GM06990 (cell line): ENCODE measurements at regions not wholly inside any gene's neighbourhood (a gene's known extent, or its start where the extent isn't known, plus 50 kb on each side); places are given as distances from the start of the nearest gene placed in this dataset.

ENCODE experiments used
- DNase-seq: peaks from one replicate; pipeline ENCODE4 v3.0.0-alpha.2; 2011; ENCODE audit not compliant: insufficient read length; ENCODE audit errors: extremely low read depth
- H3K27me3 ChIP-seq: replicated peaks from 2 replicates; pipeline ENCODE4 v1.6.0; 2011; ENCODE audit warnings: low read length; ENCODE audit not compliant: control insufficient read depth, insufficient read depth
- H3K36me3 ChIP-seq: 2 replicates; pipeline ENCODE4 v1.5.1; 2011; ENCODE audit warnings: low read length; ENCODE audit not compliant: control insufficient read depth, insufficient read depth
- H3K4me3 ChIP-seq: replicated peaks from 2 replicates; pipeline ENCODE4 v1.5.1; 2011; ENCODE audit warnings: low read depth, mild to moderate bottlenecking, control low read depth, low read length
- TF ChIP-seq, protein P1 (sequence below): IDR thresholded peaks from 2 replicates; pipeline ENCODE4 v1.5.1; 2011; ENCODE audit warnings: low read length, control low read depth, mild to moderate bottlenecking, inconsistent platforms; ENCODE audit not compliant: insufficient read depth, poor library complexity, severe bottlenecking

DNA sequence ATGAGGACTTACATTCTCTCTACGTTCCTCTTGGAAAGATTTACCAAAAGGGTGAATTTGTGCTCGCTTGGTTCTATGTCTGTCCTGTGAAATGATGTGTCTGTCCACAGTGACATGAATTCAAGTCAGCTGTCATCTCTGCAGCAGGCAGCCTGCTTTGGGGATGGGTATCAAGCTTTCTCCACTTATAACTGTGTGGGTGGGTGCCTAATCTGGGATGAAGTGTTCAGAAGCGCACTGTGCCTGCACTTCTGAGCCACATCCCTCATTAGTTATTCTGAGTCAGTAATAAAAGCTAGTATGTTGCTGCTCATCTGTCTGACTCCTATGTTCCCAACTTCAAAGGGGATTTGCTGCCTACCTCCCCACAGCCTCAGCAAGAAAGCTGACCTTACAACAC is 86.1 kb upstream of the TUBA3C start:
- H3K4me3 ChIP-seq, result no peak overlapping the region
- TF ChIP-seq, protein P1, sequence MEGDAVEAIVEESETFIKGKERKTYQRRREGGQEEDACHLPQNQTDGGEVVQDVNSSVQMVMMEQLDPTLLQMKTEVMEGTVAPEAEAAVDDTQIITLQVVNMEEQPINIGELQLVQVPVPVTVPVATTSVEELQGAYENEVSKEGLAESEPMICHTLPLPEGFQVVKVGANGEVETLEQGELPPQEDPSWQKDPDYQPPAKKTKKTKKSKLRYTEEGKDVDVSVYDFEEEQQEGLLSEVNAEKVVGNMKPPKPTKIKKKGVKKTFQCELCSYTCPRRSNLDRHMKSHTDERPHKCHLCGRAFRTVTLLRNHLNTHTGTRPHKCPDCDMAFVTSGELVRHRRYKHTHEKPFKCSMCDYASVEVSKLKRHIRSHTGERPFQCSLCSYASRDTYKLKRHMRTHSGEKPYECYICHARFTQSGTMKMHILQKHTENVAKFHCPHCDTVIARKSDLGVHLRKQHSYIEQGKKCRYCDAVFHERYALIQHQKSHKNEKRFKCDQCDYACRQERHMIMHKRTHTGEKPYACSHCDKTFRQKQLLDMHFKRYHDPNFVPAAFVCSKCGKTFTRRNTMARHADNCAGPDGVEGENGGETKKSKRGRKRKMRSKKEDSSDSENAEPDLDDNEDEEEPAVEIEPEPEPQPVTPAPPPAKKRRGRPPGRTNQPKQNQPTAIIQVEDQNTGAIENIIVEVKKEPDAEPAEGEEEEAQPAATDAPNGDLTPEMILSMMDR, result no peak

DNA sequence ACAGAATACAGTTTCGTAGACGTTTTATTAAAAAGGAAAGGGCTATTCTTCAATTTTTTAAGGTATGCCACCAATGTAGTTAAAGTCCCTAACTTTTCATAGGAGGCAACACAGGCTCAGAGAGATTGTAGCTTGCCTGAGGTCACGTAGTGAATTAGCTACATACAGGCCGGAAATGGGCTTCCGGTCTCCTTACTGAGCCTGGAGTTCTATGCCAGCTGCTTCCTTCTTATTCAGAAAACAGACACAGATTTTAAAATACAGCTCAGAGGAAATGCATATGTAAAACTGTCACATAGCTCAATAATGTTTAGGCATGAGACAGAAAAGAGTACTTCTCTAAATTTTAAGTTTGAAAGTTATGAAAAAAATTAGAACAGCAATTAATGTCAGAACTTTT is 85.4 kb upstream of the TUBA3C start:
- TF ChIP-seq, protein P1, result no peak
- H3K4me3 ChIP-seq, result no peak overlapping the region
- H3K36me3 ChIP-seq, result no peaks in the 10 kb centered on the region
- H3K27me3 ChIP-seq, result no peaks in the 10 kb centered on the region
- DNase-seq, result no peak

More for the DNA sequence above, 86.1 kb upstream of the TUBA3C start:
- no peak for DNase-seq
- no peaks in the 10 kb centered on the region for H3K36me3 ChIP-seq
- H3K27me3 ChIP-seq, result no peaks in the 10 kb centered on the region

GRCh38 chr13:19264711-19265110 is 83.1 kb upstream of the TUBA3C start:
- TF ChIP-seq, protein P1, result no peak
- DNase-seq, result no peak

GRCh38 chr13:19252381-19252780 is 70.8 kb upstream of the TUBA3C start:
- H3K27me3 ChIP-seq, result no peaks in the 10 kb centered on the region
- no peak overlapping the region for H3K4me3 ChIP-seq
- no peak for DNase-seq
- H3K36me3 ChIP-seq, result no peaks in the 10 kb centered on the region
- TF ChIP-seq, protein P1, result no peak

More at GRCh38 chr13:19264711-19265110, 83.1 kb upstream of the TUBA3C start:
- Histone ChIP-seq H3K4me3 (no peak overlapping the region), H3K36me3 (no peaks in the 10 kb centered on the region), H3K27me3 (no peaks in the 10 kb centered on the region)

DNA sequence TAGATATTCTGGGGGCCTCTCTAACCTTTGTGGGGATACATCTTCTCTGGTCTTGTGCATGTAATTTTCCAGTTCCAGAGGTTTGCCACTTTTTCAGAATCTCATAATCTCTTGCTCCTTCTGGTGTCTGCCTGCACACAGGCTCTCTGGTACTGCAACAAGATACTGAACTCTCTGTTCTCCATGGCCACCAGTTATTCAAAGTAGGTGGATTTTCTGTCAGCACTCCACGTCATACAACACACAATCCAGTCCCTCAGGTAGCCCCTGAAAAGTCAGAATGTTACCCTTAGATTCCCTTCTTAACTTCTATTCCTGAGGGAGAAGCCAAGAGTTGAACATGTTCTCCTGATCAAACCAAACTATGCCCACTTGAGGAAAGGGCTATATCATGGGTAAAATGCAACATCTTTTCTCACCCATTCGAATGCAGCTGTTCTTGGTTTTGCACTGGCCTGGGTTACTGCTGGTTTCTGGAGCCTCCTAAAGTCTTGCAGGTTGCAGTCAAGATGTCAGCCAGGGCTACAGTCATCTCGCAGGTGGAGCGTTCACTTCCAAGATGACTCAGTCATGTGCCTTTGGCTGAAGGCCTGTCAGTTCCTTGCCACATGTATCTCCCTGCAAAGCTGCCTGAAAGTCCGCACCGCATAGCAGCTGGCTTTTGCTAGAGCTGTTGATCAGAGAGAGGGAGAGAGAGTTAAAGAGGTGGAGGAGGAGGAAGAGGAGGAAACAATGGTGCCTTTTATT is 57.7 kb upstream of the TUBA3C start:
- TF ChIP-seq, protein P1, result no peak
- DNase-seq, result no peak
- H3K27me3 ChIP-seq, result no peaks in the 10 kb centered on the region
- H3K36me3 ChIP-seq, result no peaks in the 10 kb centered on the region
- no peak overlapping the region for H3K4me3 ChIP-seq
